H1 (cell line): ENCODE measurements at regions not wholly inside any gene's neighbourhood (a gene's known extent, or its start where the extent isn't known, plus 50 kb on each side); places are given as distances from the start of the nearest gene placed in this dataset.

ENCODE experiments used
- NRF1 ChIP-seq: IDR thresholded peaks from 2 replicates; pipeline ENCODE4 v1.6.1; 2011; ENCODE audit warnings: mild to moderate bottlenecking, low read depth, low read length, improper control_type of control experiment
- POLR2AphosphoS5 ChIP-seq: IDR thresholded peaks from 2 replicates; pipeline ENCODE4 v1.6.1; 2011; ENCODE audit warnings: low read depth, low read length
- SRF ChIP-seq: IDR thresholded peaks from 2 replicates; pipeline ENCODE4 v1.6.1; 2011; ENCODE audit warnings: mild to moderate bottlenecking, low read depth, low read length, moderate library complexity

DNA sequence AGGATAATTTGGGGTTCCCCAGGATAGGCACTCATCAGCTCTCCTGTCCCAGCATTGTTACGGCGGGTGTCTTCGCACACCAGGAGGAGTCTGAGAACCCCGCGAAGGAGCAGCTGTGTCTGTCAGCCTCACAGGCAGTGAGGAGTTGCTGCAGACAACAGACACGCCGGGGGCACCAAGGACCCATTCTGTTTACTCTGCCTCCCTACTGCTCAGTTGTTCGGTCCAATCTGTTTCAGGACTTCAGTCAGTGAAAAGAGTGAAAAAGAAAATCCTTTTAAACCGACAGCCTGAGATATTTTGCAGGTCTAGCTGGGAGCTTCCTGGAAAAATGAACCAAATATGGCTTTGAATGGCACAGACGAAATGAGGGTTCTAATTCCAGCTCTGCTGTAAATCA is 288.4 kb downstream of the OMA1 start (continued):
- TF ChIP-seq NRF1: no peak
- no peak for TF ChIP-seq POLR2AphosphoS5
- TF ChIP-seq SRF: no peak
